Islet of Langerhans (tissue), 1 donor: ENCODE measurements at regions not wholly inside any gene's neighbourhood (a gene's known extent, or its start where the extent isn't known, plus 50 kb on each side); places are given as distances from the start of the nearest gene placed in this dataset.
"Not testable (repeated sequence)": the region's sequence is repeated elsewhere in the genome, so short reads cannot be mapped to it uniquely, and the experiment has no call there.

Experiments used
- FAIRE-seq: peaks from one replicate; lab custom pipeline; 2011; peaks lifted over from hg19 to GRCh38; lab: Jason Lieb, UNC

GRCh38 chr1:79287982-79288381 is 281.5 kb upstream of the ADGRL4 start:
- FAIRE-seq = no peak

GRCh38 chr1:79285667-79286066 is 279.1 kb upstream of the ADGRL4 start:
- FAIRE-seq = no peak

DNA sequence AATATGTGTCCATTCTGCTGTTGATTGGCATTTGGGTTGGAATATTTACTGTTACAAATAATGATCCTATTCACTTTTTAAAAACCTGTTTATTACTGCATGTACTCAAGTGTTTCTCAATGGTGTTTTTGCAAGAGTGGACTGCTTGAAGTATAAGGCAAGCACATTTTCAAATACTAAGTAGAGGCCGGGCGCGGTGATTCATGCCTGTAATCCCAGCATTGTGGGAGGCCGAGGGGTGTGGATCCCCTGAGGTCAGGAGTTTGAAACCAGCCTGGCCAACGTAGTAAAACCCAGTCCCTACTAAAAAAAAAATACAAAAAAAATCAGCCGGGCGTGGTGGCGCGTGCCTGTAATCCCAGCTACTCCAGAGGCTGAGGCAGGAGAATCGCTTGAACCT is 276.9 kb upstream of the ADGRL4 start:
- FAIRE-seq = no peak

- FAIRE-seq = no peak
Observed at GRCh38 chr1:79281442-79281841, 274.9 kb upstream of the ADGRL4 start.

- no peak for FAIRE-seq
Observed at GRCh38 chr1:79271759-79272158, 265.2 kb upstream of the ADGRL4 start.

DNA sequence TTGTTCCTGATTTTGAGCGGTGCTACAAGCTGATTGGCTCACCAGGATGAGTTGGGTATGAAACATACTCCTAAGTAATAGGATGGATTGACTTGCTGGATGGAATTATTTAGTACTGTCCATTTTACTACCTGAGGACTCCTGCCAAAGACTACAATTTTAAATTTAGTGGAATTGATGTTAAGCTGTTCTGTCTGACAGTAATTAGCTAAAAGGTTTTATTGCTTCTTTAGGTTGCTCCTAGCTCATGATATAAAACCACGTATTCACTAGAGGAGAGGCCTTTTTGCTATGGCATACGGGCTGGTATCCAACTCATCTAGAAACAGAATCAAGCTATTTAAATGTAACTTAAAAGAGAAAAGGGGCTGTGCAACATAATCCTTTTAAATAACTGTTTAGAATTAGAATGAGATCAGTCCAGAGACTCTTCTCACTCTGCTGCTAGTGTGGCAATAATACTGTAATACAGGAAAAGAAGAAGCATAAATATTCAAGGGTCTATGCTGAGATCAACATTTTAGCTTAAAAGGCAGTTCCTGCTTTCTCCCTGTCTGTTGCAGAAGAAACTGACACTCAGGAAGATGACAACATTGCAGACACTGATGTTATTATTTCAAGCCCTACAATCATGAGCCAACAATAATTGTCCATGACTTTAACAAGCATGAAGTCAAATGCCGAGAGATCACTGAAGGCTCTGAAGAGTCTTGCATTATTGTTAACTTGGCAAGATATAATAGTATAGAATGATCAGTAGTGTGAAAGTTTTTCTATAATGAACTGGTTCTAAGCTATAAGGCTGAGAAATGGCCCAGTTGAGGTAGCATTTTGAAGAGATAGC is 258.7 kb upstream of the ADGRL4 start:
- FAIRE-seq = no peak

GRCh38 chr1:79264285-79264684 is 257.8 kb upstream of the ADGRL4 start:
- FAIRE-seq = no peak

DNA sequence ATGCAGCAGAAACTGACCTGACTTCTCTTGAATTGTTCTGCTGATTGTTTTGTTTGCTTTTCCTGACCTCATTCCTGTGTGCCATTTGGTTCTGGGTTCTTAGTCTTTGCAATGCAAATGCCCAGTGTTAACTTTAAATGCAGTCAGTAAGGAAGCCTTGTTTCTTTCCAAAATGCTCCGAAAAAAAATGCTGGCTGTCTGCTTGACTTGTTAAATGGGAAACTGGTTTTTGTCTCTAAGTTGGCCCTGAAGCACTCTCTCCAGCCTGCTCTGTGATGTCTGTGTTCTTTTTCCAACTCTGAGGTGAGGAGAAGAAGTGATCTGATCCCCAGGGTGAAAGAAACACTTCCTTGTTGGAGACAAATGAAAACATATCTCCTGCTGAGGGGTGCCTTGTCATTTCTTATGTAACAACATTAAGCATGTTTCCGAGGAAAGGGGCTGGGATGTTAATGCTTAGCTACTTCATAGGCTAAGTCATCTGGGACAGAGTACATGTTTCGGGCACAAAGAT is 256.3 kb upstream of the ADGRL4 start:
- FAIRE-seq = no peak

- FAIRE-seq = peak; percentile 97
Observed at GRCh38 chr1:79259390-79260336, 253.1 kb upstream of the ADGRL4 start.

- FAIRE-seq = no peak
Observed at GRCh38 chr1:79255421-79255820, 248.9 kb upstream of the ADGRL4 start.

DNA sequence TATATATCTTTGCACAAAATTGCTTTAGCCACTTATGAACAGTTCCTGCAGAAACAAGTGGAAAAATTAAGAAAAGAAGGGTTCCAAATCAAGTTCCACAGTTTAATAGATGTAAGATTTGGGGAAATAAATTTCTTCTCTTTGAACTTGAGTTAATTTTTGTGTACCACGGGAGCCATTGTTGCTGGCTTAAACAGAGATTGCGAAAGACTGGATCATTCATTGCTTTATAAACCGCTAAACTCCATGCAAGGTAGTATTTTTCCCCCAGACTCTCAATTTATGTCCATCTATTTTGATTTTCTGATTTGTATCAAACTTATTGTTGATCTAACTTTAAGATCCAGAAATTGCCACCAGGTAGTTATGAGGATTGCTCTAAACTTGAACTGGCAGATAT is 246.1 kb upstream of the ADGRL4 start:
- no peak for FAIRE-seq

- no peak for FAIRE-seq
Observed at GRCh38 chr1:79239840-79240239, 233.3 kb upstream of the ADGRL4 start.

GRCh38 chr1:79235301-79236002 is 228.9 kb upstream of the ADGRL4 start:
- FAIRE-seq = no peak

DNA sequence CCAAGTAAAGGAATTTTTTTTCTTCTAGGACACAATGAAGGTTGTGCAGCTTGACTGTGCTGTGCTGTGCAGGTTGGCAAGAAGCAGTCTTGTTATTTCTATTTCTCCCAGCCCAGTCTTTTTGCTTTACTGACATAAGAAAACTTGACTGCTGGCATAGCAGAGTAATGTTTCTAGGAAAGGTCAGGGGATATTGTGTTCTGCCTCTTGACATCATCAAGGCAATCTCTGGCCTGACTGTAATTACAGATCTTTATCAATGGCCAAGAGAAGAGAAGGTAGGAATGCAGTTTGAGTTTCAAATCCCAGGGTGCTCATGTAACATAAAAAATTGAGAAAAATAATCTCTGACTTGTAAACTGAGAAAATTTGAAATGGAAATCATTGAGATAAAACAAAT is 226.3 kb upstream of the ADGRL4 start:
- FAIRE-seq = no peak

- not testable (repeated sequence) for FAIRE-seq
Observed at GRCh38 chr1:79230751-79231150, 224.2 kb upstream of the ADGRL4 start.

- no peak for FAIRE-seq
Observed at GRCh38 chr1:79226963-79227362, 220.4 kb upstream of the ADGRL4 start.

DNA sequence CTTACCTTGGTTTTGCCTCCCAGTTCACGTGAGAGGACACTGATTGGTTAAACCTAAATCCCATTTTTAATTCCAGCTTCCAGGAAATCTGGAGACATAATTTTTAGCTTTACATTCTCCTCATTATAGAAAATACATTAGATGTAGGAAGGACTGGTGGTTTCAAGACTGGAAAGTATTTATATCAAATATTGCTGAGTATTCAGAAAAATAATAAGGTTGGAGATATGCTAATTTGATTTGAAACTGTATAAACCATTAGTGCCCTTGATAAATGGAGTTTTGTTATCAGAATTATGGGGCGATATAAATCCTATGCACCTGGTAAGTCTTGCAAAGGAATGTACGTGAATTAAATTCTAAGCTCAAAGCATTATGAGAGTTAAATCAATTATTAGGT is 218.0 kb upstream of the ADGRL4 start:
- no peak for FAIRE-seq

DNA sequence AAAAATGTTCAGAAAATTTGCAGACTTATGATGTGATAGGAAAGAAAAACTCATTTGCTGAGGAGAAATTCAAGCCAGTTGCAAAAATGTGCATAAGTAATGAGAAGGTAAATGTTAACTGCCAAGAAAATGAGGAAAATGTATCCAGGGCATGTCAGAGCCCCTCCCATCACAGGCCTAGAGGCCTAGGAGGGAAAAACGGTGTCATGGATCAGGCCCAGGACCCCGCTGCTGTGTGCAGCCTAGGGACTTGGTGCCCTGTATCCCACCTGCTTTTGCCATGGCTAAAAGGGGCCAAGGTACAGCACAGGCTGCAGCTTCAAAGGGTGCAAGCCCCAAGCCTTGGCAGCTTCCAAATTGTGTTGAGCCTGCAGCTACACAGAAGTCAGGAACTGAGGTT is 214.0 kb upstream of the ADGRL4 start:
- FAIRE-seq = no peak

- no peak for FAIRE-seq
Observed at GRCh38 chr1:79215311-79215710, 208.8 kb upstream of the ADGRL4 start.

DNA sequence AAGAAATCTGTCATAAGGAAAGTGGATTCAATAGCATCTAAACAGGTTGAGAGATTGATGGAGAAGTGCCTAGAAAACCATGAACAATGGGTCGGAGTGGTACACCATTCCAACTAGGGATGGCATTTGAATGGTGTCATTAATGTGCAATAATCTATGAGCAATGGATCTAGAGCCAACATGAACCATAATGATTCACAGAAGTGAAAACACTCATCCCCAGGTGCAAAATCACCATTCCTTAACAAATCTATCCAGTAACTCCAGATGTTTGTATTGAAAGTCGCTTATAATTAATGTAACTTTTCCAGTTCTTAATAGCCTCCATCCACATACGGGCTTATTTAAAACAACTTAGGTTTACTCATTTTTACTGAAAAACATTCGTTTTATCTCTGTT is 201.3 kb upstream of the ADGRL4 start:
- FAIRE-seq = no peak

GRCh38 chr1:79207331-79207730 is 200.8 kb upstream of the ADGRL4 start:
- FAIRE-seq = no peak

DNA sequence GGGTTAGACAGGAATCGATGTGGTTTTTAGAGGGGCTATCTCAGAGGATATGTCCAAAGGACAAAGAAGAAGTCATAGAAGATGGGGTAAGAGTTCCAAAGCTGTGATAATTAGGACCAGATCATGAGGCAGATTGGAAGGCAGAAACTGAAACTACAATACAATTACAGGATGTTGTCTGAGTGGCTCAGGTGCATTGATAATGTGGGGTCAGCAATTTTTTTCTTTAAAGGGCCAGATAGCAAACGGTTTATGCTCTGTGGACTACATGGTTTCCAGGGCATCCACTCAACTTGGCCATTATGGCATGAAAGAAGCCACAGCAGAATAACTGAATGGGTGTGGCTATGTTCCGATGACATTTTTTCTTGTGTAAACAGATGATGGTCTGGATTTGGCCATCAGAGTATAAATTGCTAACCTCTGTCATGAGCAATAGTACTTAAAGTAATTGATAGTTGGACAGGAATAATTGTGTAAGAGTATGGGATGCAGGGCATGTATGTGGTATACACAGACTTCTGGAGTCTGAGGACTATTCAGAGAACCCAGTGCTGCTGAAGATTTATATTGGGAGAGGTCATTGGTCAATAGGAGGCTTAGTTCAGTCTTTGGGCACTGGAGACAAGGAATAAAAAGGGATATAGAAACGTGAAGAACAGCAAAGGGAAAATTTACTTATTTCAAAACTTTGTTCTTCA is 198.4 kb upstream of the ADGRL4 start:
- no peak for FAIRE-seq
